ENCODE measurements at regions not wholly inside any gene's neighbourhood (a gene's known extent, or its start where the extent isn't known, plus 50 kb on each side); places are given as distances from the start of the nearest gene placed in this dataset.

- no peak for DNase-seq (ENCODE audit: low read depth in 1 of 2, low spot score in 1 of 2)
- no peak overlapping the region for H3K27ac ChIP-seq (replicated peaks)
- H3K4me3 ChIP-seq (replicated peaks; ENCODE audit: insufficient read depth, low read length), result no peak overlapping the region
- H3K27me3 ChIP-seq (ENCODE audit: insufficient read depth, poor library complexity, severe bottlenecking), result no peaks in the 10 kb centered on the region
- TF ChIP-seq SPI1 (IDR thresholded peaks at IDR 0.05; ENCODE audit: borderline replicate concordance, low read depth) (no peak), REST (IDR thresholded peaks at IDR 0.05; ENCODE audit: insufficient replicate concordance, low read depth) (no peak), POLR2AphosphoS5 (IDR thresholded peaks at IDR 0.05; ENCODE audit: low read depth) (no peak), CTCF (IDR thresholded peaks at IDR 0.05; ENCODE audit: insufficient read depth, low read length) (no peak), GABPA (IDR thresholded peaks at IDR 0.05; ENCODE audit: low read depth) (no peak)
These were observed 450.6 kb upstream of the ST6GAL2 start for GRCh38 chr2:107336526-107336925.

GRCh38 chr2:107337209-107337898 is 451.4 kb upstream of the ST6GAL2 start:
- Histone ChIP-seq H3K4me3 (replicated peaks; ENCODE audit: insufficient read depth, low read length) (no peak overlapping the region), H3K27ac (replicated peaks) (no peak overlapping the region), H3K27me3 (ENCODE audit: insufficient read depth, poor library complexity, severe bottlenecking) (no peaks in the 10 kb centered on the region)
- TF ChIP-seq CTCF (IDR thresholded peaks at IDR 0.05; ENCODE audit: insufficient read depth, low read length), result no peak
- no peak for TF ChIP-seq REST (IDR thresholded peaks at IDR 0.05; ENCODE audit: insufficient replicate concordance, low read depth)
- no peak for TF ChIP-seq POLR2AphosphoS5 (IDR thresholded peaks at IDR 0.05; ENCODE audit: low read depth)
- TF ChIP-seq SPI1 (IDR thresholded peaks at IDR 0.05; ENCODE audit: borderline replicate concordance, low read depth), result no peak
- no peak for TF ChIP-seq GABPA (IDR thresholded peaks at IDR 0.05; ENCODE audit: low read depth)
- no peak for DNase-seq (ENCODE audit: low read depth in 1 of 2, low spot score in 1 of 2)

GRCh38 chr2:107338059-107338458 is 452.1 kb upstream of the ST6GAL2 start:
- no peak overlapping the region for H3K27ac ChIP-seq (replicated peaks)

More at GRCh38 chr2:107338059-107338458, 452.1 kb upstream of the ST6GAL2 start:
- Histone ChIP-seq H3K4me3 (replicated peaks; ENCODE audit: insufficient read depth, low read length) (no peak overlapping the region), H3K27me3 (ENCODE audit: insufficient read depth, poor library complexity, severe bottlenecking) (no peaks in the 10 kb centered on the region)
- no peak for TF ChIP-seq REST (IDR thresholded peaks at IDR 0.05; ENCODE audit: insufficient replicate concordance, low read depth)
- no peak for TF ChIP-seq GABPA (IDR thresholded peaks at IDR 0.05; ENCODE audit: low read depth)
- no peak for TF ChIP-seq POLR2AphosphoS5 (IDR thresholded peaks at IDR 0.05; ENCODE audit: low read depth)
- TF ChIP-seq CTCF (IDR thresholded peaks at IDR 0.05; ENCODE audit: insufficient read depth, low read length), result no peak
- no peak for TF ChIP-seq SPI1 (IDR thresholded peaks at IDR 0.05; ENCODE audit: borderline replicate concordance, low read depth)
- DNase-seq (ENCODE audit: low read depth in 1 of 2, low spot score in 1 of 2), result no peak

Data from HL-60 (cell line).